ENCODE measurements at regions not wholly inside any gene's neighbourhood (a gene's known extent, or its start where the extent isn't known, plus 50 kb on each side); places are given as distances from the start of the nearest gene placed in this dataset.
"Not testable (repeated sequence)": the region's sequence is repeated elsewhere in the genome, so short reads cannot be mapped to it uniquely, and the experiment has no call there.

DNA sequence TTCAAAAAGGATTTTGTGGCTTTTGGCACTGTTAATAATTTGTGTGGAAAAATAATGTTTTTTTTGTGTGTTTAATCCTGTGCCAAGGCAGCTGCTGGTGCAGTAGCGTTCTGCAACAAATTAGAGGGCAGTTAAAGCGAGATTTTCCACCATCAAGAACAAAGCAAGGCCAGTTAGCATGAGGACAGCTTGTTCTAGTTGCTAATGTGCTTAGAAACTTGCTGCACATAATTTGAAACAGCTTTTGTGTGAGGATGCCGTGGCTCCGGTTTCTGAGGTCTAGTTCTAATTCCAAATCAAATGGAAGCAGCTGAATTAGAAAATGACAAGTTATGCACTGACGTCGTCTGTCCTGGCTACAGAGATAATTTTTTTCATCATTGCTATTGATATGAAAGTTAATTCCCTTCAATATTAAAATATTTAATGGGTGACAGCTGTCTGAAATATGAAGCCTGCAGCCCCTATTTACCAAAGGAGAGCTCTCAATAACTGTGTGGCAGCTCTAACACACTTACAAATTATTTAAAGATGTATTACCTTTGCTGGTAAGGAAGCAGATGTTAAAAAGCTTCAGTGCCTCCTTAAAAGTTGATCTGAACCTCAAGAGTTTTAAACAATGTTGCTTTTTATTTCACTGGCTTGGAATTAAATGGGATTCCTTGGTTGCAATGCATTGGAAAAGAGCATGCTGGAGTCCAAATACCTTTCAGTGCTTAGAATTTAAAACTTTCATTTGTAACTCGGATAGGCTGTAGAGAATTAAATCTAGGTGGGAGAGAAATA lies 128.6 kb downstream of the SPATA31D1 start:
- DNase-seq: no peak

DNA sequence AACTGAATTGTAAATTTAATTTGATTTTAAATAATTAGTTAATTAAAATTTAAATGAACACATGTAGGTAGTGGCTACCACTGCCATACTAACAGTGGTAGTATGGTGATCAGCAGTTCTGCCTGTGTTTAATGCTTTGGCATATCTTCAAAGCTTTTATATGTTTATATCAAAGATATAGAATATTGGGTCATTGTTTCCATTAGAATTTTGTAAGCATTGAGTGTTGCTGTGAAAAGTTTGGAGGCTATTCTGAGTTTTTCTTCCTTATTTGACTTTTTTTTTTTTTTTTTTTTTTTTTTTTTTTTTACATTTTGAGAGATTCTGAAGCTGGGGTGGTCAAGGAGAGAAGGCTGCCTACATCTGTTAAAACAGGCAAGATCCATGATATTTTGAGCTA lies 134.2 kb downstream of the SPATA31D1 start:
- no peak for DNase-seq

DNA sequence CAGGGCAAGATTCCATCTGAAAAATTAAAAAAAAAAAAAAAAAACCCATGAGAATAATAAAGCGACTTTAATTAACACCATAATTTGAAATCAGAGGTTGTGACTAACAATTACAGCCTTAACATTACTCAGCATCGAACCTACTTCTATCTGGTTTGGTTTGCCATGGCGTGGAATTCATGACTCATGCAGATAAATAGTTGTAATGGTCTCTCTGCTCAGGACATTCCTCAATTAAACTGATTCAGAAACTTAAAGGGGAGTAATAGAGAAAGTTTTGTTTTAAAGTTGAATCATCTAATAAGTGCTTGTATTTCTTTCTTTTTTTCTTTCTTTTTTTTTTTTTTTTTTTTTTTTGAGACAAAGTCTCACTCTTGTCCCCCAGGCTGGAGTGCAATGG lies 135.5 kb downstream of the SPATA31D1 start:
- no peak for DNase-seq

DNA sequence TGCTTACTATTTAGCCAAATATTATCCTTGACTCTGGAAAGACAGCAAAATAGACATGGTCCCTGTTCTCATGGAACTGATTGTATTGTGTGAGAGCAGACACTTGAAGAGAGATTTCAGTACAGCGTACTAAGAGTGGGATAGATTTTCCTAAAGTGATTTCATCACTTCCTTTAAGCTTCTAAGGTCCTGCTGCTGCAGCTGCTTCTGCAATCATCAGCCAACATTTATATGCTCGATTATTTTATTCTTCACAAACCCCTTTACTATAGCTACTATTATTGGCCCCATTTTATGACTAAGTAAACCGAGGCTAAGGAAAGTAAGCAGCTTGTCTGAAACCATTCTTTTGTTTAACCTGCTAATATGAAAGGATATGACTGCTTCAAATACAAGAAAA lies 137.7 kb downstream of the SPATA31D1 start:
- DNase-seq: no peak

DNA sequence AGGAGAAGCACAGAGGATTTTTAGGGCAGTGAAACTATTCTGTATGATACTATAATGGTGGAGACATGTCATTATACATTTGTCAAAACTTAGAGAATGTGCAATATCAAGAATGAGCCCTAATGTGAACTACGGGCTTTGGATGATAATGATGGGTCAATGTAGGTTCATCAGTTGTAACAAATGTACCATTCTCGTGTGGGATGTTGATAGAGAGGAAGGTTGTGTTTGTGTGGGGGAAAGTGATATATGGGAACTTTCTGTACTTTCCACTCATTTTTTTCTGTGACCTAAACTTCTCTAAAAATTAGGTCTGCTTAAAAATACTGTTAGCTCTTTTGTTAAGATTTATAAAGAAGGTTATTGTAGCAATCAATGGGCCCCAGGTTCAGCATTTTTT lies 138.9 kb downstream of the SPATA31D1 start:
- DNase-seq: no peak

DNA sequence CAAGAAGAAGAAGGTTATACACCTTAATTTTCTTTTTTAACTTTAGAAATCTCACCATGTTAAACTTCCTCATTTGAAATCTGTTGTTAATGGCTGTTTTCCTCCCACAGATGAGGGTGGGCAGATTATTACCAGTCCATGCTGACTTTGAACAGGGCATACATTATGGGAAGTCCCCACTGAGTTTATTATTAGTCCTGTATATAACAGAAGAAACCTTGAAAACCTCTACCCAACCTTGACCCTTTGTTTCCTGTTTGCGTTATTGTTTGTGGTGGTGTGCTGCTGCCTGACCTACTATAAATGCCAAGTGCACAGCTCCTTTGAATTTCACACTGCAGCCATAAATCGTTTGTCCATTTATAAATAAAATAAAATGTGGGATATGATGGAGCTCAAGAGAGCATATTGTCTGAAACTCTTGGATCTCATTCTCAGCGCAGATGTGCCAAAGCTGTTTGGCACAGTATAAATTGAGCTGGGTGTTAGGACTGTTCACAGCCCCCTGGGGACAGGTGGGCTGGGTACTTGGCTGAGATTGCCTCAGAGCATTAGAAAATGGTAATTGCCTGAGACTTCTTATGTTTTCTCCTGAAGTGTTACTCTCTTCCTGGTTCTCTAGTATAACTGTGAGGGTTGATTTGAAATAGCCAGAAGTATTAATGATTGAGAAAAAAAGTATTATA lies 139.6 kb downstream of the SPATA31D1 start:
- DNase-seq: no peak

DNA sequence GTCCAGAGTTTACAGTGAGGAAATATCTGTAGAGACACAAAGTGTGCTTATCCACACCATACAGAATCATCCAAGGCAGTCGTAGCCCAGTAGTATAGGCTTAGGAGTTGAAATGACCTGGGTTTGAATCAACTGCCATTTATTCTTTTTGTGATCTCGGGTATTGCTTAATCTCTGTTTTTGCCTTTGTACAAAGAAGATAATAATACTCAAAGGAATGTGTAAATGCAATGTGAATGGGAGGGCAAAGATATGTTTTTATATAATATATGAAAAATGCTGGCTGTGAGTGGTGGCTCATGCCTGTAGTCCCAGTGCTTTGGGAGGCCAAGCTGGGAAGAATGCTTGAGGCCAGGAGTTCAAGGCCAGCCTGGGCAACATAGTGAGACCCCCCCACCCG lies 141.1 kb downstream of the SPATA31D1 start:
- DNase-seq: no peak

DNA sequence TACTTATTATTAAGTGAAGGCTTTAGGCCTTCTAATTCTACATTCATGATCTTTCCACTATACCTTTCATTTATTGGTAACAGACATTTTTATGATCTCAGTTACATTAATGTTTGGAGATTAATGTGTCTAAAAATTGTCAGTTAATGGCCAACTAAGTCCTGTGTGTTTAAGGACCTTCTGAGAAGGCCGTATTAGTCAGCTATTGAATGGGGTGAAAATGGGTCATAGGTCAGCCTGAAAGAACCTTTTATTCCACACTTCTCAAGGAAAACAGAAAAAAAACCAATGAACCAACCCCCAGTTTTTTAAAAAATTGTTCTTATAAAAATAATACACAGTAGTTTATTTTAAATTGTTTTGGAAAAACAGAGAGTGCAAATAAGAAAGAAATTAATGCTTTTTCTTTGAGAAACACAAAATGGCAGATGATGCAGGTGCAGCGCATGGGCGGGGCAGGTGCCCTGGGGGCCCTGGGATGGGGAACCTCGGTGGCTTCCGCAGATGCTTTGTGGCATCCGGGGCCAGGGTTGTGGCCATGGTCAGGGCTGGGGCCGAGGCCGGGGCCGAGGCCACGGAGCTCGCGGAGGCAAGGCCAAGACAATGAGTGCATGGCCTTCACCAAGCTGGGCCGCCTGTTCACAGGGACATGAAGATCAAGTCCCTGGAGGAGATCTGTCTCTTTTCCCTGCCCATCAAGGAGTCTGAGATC lies 141.9 kb downstream of the SPATA31D1 start:
- DNase-seq: no peak

DNA sequence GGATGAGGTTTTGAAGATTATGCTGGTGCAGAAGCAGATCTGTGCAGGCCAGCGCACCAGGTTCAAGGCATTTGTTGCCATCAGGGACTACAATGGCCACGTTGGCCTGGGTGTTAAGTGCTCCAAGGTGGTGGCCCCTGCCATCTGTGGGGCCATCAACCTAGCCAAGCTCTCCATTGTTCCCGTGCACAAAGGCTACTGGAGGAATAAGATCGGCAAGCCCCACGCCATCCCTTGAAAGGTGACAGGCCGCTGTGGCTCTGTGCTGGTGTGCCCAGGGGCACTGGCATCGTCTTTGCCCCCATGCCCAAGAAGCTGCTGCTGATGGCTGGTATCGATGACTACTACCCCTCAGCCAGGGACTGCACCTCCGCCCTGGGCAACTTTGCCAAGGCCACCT lies 142.5 kb downstream of the SPATA31D1 start:
- no peak for DNase-seq

DNA sequence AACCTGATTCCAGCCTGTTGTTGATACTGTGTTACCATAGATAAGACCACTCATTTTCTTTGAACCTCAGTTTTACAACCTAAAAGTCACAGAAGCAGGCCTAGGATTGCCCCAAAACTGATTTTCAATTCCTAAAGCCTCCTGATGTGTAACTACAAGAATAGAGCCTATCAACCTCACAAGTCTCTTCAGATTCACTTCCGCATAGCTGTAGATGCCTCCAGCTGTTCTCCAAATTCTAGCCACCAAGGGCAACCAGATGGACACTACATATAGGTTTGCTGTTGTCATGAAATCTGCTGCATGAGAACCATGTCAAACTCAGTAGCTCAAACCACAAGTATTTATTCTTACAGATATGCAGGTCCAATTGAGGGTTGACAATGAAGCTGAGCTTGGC lies 143.5 kb downstream of the SPATA31D1 start:
- no peak for DNase-seq

DNA sequence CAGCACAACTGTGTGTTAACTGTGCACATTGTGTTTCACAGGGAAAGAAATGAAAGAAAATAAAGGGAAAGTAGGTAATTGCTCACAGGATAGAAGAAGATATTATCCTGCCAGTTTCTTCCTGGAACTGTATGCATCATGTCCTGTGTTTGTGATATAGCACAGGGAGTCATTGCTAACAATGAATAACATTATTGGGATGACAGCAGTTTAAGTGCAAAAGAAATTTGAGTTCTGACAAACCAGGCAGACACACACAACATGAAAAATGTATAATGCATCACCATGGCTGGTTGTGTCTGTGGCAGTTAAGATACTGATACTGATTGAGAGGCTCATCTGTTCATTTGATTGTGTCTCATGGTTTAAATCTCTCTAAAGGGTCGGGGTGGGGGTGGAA lies 145.4 kb downstream of the SPATA31D1 start:
- no peak for DNase-seq

DNA sequence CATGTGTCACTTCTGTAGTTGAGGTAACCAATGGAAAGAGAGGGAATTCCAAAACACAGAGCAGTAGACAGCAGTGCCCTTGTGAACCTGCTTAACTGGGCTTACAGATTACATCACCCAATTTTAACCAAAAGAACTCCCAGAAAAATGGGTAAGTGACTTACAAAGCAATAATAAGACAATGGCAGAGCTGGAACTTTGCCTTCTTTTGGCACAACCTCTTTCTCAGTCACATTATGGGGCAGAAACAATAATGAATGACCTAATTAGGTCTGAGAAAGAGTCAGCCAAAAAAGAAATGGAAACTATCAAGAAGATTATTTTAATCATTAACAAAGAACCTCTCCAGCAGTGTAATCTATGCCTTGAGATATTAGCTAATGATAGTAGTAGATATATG lies 146.5 kb downstream of the SPATA31D1 start:
- no peak for DNase-seq

DNA sequence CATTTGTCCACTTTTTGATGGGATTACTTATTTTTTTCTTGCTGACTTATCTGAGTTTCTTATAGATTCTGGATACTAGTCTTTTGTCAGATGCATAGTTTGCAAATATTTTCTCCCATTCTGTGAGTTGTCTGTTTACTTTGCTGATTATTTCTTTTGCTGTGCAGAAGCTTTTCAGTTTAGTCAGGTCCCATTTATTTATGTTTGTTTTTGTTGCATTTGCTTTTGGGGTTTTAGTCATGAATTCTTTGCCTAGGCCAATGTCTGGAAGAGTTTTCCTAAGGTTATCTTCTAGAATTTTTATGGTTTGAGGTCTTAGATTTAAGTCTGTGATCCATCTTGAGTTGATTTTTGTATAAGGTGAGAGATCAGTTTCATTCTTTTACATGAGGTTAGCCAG lies 149.5 kb downstream of the SPATA31D1 start:
- DNase-seq: not testable (repeated sequence)

DNA sequence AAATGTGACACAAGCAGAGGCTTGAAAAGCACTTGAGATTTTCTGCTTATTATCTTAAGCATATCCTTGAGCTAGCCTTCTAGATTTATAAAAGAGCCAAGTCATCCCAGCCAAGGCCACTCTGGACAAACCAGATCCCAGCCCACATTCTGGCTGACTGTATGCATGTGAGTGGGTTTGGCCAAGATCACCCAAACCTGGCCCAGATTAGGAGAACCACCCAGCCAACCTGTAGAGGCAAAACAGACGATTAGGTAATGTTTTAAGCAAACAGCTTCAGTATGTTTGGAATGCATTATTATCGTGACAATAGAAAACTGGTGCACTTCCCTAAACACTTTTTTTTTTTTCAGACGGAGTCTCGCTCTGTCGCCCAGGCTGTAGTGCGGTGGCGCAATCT lies 151.9 kb downstream of the SPATA31D1 start:
- DNase-seq: no peak

DNA sequence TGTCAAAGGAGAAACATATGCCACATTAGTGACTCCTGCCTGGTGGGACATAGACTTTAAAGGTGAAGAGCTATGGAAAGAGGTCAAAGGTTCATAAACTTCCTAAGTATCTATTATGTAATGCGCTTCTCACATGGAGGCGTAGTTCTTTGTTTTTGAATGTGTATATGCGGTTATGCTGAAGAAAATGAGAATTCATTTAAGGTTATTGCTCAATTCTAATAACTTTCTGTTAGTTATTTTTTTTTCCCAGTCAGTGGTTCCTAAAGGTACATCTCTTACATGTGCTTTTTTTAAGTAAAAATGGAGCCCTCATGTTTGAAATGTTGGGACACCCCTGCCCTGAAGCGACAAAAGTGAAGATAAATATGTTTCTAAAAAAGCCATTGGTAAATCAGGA lies 156.2 kb downstream of the SPATA31D1 start:
- no peak for DNase-seq

DNA sequence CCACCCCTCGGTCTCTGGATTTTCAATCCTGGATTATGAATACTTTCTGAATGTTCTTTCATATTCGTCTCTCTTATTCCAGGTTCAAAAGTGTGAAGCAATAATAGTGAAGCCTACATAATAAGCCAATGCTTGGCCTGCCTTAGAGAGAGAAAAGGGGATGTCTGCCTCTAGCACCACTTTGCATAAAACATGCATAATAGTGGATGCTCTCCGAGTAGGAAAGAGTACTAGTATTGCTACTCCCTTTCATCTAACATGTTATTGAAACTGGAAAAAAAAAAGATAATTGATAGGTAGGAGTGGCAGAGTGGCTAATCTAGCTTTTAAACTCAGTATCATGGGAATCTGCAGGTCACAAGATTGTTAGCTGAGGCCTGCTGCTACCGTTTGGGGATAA lies 158.1 kb downstream of the SPATA31D1 start:
- no peak for DNase-seq

DNA sequence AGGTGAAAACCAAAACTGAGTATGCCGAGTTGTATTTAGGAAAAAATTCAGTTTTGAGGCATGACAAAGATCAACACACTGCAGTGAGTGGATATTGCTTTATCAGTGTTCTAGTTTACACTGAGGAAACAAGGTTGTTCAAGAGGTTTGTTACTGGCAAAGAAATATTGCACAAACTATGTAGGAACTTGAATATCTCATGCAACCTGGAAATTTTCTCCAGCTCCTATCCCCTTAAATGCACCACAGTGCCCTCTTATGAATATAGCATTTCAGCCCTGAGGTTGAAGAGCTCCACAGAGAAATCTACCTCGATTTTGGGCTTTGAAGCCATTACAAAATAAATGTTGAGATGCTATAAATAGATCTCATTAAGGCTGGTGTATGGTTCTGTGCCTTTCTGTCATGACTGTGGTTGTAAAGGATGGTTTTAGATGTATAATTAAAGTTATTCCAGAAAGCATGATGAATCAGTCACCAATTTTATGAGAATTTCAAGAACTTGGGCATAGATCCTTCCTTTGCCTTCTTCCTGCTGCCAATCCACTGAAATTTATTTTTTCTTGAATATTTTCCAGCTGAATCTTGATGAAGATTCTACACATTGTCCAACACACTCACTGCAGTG lies 159.3 kb downstream of the SPATA31D1 start:
- DNase-seq: no peak

DNA sequence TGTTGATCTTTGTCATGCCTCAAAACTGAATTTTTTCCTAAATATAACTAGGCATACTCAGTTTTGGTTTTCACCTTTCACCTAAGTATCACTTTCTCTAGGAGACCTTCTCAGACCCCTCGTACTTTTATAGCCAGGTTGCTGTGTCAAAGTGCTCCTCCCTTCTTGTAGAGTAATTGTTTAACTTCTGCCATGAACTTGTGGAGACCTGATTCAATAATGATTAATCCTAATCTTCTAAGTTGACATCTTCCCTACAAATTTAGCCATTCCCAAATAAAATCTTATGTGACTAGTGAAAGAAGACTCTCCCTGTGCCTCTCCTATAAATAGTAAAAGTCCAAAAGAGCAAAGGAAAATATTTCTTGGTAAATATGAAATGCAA lies 159.8 kb downstream of the SPATA31D1 start:
- no peak for DNase-seq

DNA sequence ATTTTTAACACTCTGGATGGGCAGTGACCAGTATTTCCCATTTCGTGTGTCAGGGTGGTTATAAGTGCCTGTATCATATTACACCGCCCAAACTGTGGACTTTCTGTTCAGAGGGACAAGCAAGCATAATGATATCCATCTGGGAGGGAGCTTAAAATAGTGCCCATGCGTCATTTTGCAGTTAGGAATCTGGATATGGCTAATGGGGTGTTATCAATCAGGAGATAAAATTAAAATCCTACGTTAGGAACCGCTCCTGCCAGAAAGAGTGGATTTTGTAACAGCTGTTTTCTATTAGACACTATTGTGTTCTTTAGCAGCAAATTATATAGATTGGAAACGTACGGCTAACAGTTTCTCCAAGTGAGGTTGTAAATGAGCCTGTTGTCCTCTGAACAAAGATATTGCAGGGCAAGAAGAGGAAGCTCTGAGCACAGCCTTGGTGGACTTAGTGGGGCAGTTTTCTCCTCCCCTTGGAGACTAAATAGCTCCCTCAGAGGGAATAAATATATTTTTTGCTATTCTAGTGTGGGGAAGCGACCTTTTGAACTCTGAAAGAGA lies 160.4 kb downstream of the SPATA31D1 start:
- no peak for DNase-seq

DNA sequence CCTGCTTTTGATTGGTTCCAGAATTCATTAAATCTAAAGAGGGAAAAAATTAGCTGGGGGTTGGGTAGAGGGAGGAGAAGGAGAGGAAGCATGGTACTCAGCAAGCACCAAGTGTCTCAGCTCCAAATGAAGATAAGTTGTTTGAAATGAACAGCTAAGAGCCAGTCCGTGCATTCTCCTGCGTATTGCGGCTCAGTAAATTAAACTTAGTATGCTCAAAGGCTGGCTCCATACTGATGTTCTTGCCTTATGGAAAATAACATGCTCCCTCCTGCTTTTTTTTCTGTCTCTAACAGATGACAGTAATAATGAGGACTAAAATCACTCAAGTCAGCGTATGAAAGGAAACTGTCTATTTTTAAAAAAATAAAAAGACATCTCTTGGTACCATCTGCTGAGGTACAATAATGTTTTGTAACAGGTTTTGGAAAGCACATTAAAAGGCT lies 161.0 kb downstream of the SPATA31D1 start:
- no peak for DNase-seq

DNA sequence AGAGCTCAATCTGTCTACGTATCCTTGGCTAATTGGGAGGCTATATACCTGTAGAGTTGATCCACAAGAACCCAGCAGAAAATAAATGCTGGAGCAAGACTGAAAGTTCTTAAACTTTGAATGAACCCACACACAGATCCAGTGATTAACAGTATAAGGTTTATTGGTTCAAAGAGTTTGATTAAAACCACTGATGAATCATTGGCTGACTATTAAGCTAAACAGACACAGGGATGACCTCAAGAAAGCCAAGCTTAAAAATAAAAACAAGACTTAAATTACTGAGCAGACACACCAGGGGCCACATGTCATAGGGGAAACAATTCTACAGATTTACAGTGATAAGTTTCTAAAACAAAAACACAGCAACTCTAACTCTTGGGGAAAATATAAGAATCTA lies 163.6 kb downstream of the SPATA31D1 start:
- no peak for DNase-seq

DNA sequence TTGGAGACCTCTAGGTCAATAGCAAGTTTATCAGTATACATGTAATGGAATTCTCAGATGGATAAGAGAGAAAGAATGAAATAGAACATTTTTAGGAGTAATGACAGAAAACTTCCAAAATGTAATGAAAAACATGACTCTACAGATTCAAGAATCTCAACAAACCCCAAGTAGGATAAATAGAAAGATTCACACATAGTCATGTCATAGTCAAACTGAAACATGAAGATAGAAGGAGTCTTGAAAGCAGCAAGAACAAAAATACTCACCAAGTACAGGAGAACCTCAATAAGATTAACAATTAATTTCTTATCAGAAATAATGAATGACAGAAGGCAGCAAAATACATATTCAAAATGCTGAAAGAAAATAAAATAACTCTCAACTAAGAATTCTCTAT lies 164.5 kb downstream of the SPATA31D1 start:
- no peak for DNase-seq

DNA sequence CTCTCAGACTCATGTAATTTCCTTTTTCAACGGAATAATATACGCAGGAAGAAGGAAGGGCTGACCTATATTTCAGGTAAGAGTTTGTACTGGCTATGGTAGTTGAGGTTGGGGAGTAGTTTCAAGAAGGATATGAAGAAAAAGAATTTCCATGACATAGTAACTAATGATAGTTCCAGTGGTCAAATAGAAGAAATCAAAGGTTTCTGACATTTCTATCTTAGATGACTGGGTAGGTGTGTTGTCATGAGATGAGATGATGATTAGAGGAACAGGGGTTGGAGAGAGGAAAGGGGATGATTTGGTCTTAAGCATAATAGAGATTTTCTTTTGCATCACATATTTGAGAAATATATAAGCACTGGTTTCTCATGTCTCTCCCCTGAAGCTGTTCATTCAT lies 166.0 kb downstream of the SPATA31D1 start:
- DNase-seq: no peak
